Stimulated activated CD4-positive, alpha-beta T cell treated with anti-CD3 and anti-CD28 coated beads, Interleukin-1b, Interleukin-23, amount 100 ng/mL, for 48 hours (primary cell): ENCODE measurements at regions not wholly inside any gene's neighbourhood (a gene's known extent, or its start where the extent isn't known, plus 50 kb on each side); places are given as distances from the start of the nearest gene placed in this dataset.

Experiments used
- DNase-seq: peaks from one replicate; pipeline ENCODE4 v3.0.0-alpha.2; 2020

- DNase-seq: no peak
These were observed 79.3 kb upstream of the RBMS3 start for GRCh38 chr3:29201604-29202003.

GRCh38 chr3:29202378-29202777, 78.5 kb upstream of the RBMS3 start:
- DNase-seq: no peak

- no peak for DNase-seq
These were observed 77.0 kb upstream of the RBMS3 start for GRCh38 chr3:29203851-29204250.

GRCh38 chr3:29207427-29207826, 73.4 kb upstream of the RBMS3 start:
- DNase-seq: no peak

GRCh38 chr3:29212789-29213433, 68.0 kb upstream of the RBMS3 start:
- DNase-seq: no peak

GRCh38 chr3:29214009-29214658, 66.7 kb upstream of the RBMS3 start:
- no peak for DNase-seq

- DNase-seq: no peak
These were observed 64.9 kb upstream of the RBMS3 start for GRCh38 chr3:29215948-29216347.

- DNase-seq: no peak
These were observed 54.2 kb upstream of the RBMS3 start for GRCh38 chr3:29226706-29227105.

- DNase-seq: no peak
These were observed 53.6 kb upstream of the RBMS3 start for GRCh38 chr3:29227307-29227706.
